HG02840 (cell line): ENCODE measurements at regions not wholly inside any gene's neighbourhood (a gene's known extent, or its start where the extent isn't known, plus 50 kb on each side); places are given as distances from the start of the nearest gene placed in this dataset.

Source experiments
- ATAC-seq: cut with Tn5 transposase; IDR thresholded peaks from one replicate; pipeline ENCODE4 v1.9.1; 2021; ENCODE audit warnings: mild to moderate bottlenecking, moderate library complexity, moderate number of reproducible peaks; ENCODE audit not compliant: unreplicated experiment, low FRiP score

- no peak for ATAC-seq
These were observed 97.4 kb upstream of the CNR1 start for GRCh38 chr6:88263591-88263990.

GRCh38 chr6:88262332-88262731 lies 96.2 kb upstream of the CNR1 start:
- no peak for ATAC-seq

GRCh38 chr6:88251301-88251700 lies 85.2 kb upstream of the CNR1 start:
- no peak for ATAC-seq

GRCh38 chr6:88248709-88249321 lies 82.7 kb upstream of the CNR1 start:
- ATAC-seq, result no peak

GRCh38 chr6:88246654-88247053 lies 80.5 kb upstream of the CNR1 start:
- no peak for ATAC-seq

- ATAC-seq, result no peak
These were observed 78.6 kb upstream of the CNR1 start for GRCh38 chr6:88244721-88245120.

- ATAC-seq, result no peak
These were observed 72.8 kb upstream of the CNR1 start for GRCh38 chr6:88238901-88239300.

- no peak for ATAC-seq
These were observed 71.9 kb upstream of the CNR1 start for GRCh38 chr6:88238065-88238464.

GRCh38 chr6:88236612-88237360 lies 70.6 kb upstream of the CNR1 start:
- ATAC-seq, result no peak

GRCh38 chr6:88232753-88233152 lies 66.6 kb upstream of the CNR1 start:
- ATAC-seq, result no peak

GRCh38 chr6:88223298-88223697 lies 57.2 kb upstream of the CNR1 start:
- no peak for ATAC-seq

GRCh38 chr6:88220493-88220892 lies 54.3 kb upstream of the CNR1 start:
- no peak for ATAC-seq

GRCh38 chr6:88216182-88216581 lies 50.0 kb upstream of the CNR1 start:
- ATAC-seq, result no peak
